H1 (cell line): ENCODE measurements at regions not wholly inside any gene's neighbourhood (a gene's known extent, or its start where the extent isn't known, plus 50 kb on each side); places are given as distances from the start of the nearest gene placed in this dataset.

Source experiments
- CTCF ChIA-PET: fragments of 300-600 bp; sonication (Branson Sonifier 250); formaldehyde crosslinking; loops from one replicate; lab custom pipeline; 2021; ENCODE audit not compliant: partially characterized antibody; lab: Charles Lee
- POLR2A ChIA-PET: fragments of 300-600 bp; sonication (Branson Sonifier 250); formaldehyde crosslinking; loops from one replicate; lab custom pipeline; 2021; ENCODE audit warnings: inconsistent platforms; ENCODE audit not compliant: partially characterized antibody; lab: Charles Lee
- DNase-seq, 2 experiments: peaks; one replicate each; pipeline versions ENCODE4 v3.0.0 to v3.0.0-alpha.2; 2010 to 2022; ENCODE audit warnings: low spot score in 2 of 2, low read depth in 1 of 2, mixed read lengths in 1 of 2
- FAIRE-seq: peaks from 2 replicates; lab custom pipeline; 2011; peaks lifted over from hg19 to GRCh38; lab: Jason Lieb, UNC
- H2AFZ ChIP-seq: 2 replicates; pipeline ENCODE4 v1.8.1; 2012; ENCODE audit warnings: low read length, inconsistent platforms
- H2AK5ac ChIP-seq: 2 replicates; pipeline ENCODE4 v1.6.1; 2013; ENCODE audit warnings: low read depth, low read length
- H2BK120ac ChIP-seq: replicated peaks from 2 replicates; pipeline ENCODE3; 2013; ENCODE audit warnings: low read depth, low read length, inconsistent platforms
- H2BK12ac ChIP-seq: 2 replicates; pipeline ENCODE4 v1.6.1; 2013; ENCODE audit warnings: low read depth, low read length
- H2BK15ac ChIP-seq: 2 replicates; pipeline ENCODE4 v1.6.1; 2013; ENCODE audit warnings: low read length
- H2BK20ac ChIP-seq: 2 replicates; pipeline ENCODE4 v1.6.1; 2013; ENCODE audit warnings: low read length
- H2BK5ac ChIP-seq: 2 replicates; pipeline ENCODE4 v1.6.1; 2013; ENCODE audit warnings: low read depth, low read length
- H3K14ac ChIP-seq: 2 replicates; pipeline ENCODE4 v1.6.1; 2013; ENCODE audit warnings: inconsistent platforms; ENCODE audit not compliant: insufficient read length
- H3K18ac ChIP-seq: 2 replicates; pipeline ENCODE4 v1.6.1; 2013; ENCODE audit warnings: low read length; ENCODE audit errors: extremely low read depth
- H3K23ac ChIP-seq: 2 replicates; pipeline ENCODE4 v1.6.1; 2013; ENCODE audit warnings: inconsistent platforms; ENCODE audit not compliant: insufficient read length
- H3K23me2 ChIP-seq: 2 replicates; pipeline ENCODE4 v1.6.1; 2013; ENCODE audit warnings: low read depth, low read length
- H3K27ac ChIP-seq: 2 replicates; pipeline ENCODE4 v1.6.1; 2011; ENCODE audit warnings: low read depth, low read length, inconsistent platforms
- H3K27me3 ChIP-seq, 4 experiments: replicated peaks in 1 of 4; 1 replicate in 1 of 4; 2 replicates in 3 of 4; pipeline versions ENCODE4 v1.6.1 to v1.8.1; 2011 to 2013; ENCODE audit warnings: low read length in 3 of 4, mild to moderate bottlenecking in 3 of 4, inconsistent platforms in 2 of 4, mixed read lengths in 2 of 4, moderate library complexity in 1 of 4; ENCODE audit not compliant: control insufficient read depth in 3 of 4, insufficient read depth in 3 of 4; ENCODE audit errors: extremely low read depth in 1 of 4
- H3K36me3 ChIP-seq, 4 experiments: 2 replicates each; pipeline versions ENCODE4 v1.6.1 to v1.8.1; 2011 to 2013; ENCODE audit warnings: mild to moderate bottlenecking in 4 of 4, low read length in 3 of 4, moderate library complexity in 2 of 4, control low read depth in 1 of 4, inconsistent platforms in 1 of 4; ENCODE audit not compliant: insufficient read depth in 4 of 4, control insufficient read depth in 2 of 4
- H3K4ac ChIP-seq: replicated peaks from 2 replicates; pipeline ENCODE3; 2013; ENCODE audit warnings: low read length, low read depth, mixed read lengths, inconsistent platforms; ENCODE audit not compliant: insufficient read length
- H3K4me1 ChIP-seq, 4 experiments: replicated peaks in 1 of 4; 1 replicate in 1 of 4; 2 replicates in 3 of 4; pipeline versions ENCODE4 v1.6.1 to v1.8.1; 2011 to 2013; ENCODE audit warnings: low read length in 3 of 4, inconsistent platforms in 2 of 4, mixed read lengths in 1 of 4; ENCODE audit not compliant: insufficient read depth in 4 of 4, control insufficient read depth in 3 of 4
- H3K4me2 ChIP-seq, 2 experiments: 2 replicates each; pipeline versions ENCODE4 v1.6.1 to v1.8.1; 2011 to 2013; ENCODE audit warnings: low read depth in 2 of 2, low read length in 2 of 2, control low read depth in 1 of 2, inconsistent platforms in 1 of 2, mild to moderate bottlenecking in 1 of 2; ENCODE audit not compliant: insufficient read depth in 1 of 2
- H3K4me3 ChIP-seq, 4 experiments: fragments of 200-600, 300-600 bp in 1 of 4; sonication (generic), shearing (Covaris generic), sonication (Bioruptor Twin) in 1 of 4; 2 replicates each; pipeline versions ENCODE4 v1.5.1 to v1.8.1; 2011 to 2016; ENCODE audit warnings: low read length in 4 of 4, low read depth in 3 of 4, control low read depth in 2 of 4, inconsistent platforms in 2 of 4, mild to moderate bottlenecking in 2 of 4, mixed read lengths in 1 of 4, moderate library complexity in 1 of 4; ENCODE audit not compliant: insufficient read depth in 2 of 4; ENCODE audit errors: extremely low read depth in 1 of 4
- H3K56ac ChIP-seq: replicated peaks from 2 replicates; pipeline ENCODE3; 2013; ENCODE audit warnings: low read depth, mild to moderate bottlenecking, mixed read lengths, low read length, inconsistent platforms; ENCODE audit not compliant: insufficient read length
- H3K79me1 ChIP-seq: 2 replicates; pipeline ENCODE4 v1.6.1; 2013; ENCODE audit warnings: low read depth, low read length, control low read depth
- H3K79me2 ChIP-seq, 2 experiments: 2 replicates each; pipeline versions ENCODE4 v1.6.1 to v1.8.1; 2012 to 2013; ENCODE audit warnings: low read length in 2 of 2, mild to moderate bottlenecking in 2 of 2, inconsistent platforms in 1 of 2; ENCODE audit not compliant: insufficient read depth in 2 of 2, control insufficient read depth in 1 of 2
- H3K9ac ChIP-seq, 4 experiments: replicated peaks in 1 of 4; 1 replicate in 1 of 4; 2 replicates in 3 of 4; pipeline versions ENCODE4 v1.6.1 to v1.8.1; 2011 to 2013; ENCODE audit warnings: low read depth in 3 of 4, low read length in 3 of 4, control low read depth in 2 of 4, mild to moderate bottlenecking in 2 of 4, moderate library complexity in 2 of 4, inconsistent platforms in 1 of 4; ENCODE audit errors: extremely low read depth in 1 of 4
- H3K9me3 ChIP-seq, 2 experiments: 2 replicates each; pipeline versions ENCODE4 v1.6.1 to v1.8.1; 2012 to 2013; ENCODE audit warnings: mild to moderate bottlenecking in 2 of 2, moderate library complexity in 2 of 2, control low read depth in 1 of 2, inconsistent platforms in 1 of 2, low read depth in 1 of 2, low read length in 1 of 2, mixed read lengths in 1 of 2; ENCODE audit not compliant: insufficient read depth in 2 of 2
- H4K20me1 ChIP-seq, 2 experiments: replicated peaks in 1 of 2; 2 replicates each; pipeline versions ENCODE3 to v1.8.1; 2011 to 2013; ENCODE audit warnings: inconsistent platforms in 2 of 2, low read length in 2 of 2, mild to moderate bottlenecking in 1 of 2; ENCODE audit not compliant: insufficient read depth in 2 of 2, control insufficient read depth in 1 of 2
- H4K5ac ChIP-seq: 2 replicates; pipeline ENCODE4 v1.6.1; 2013; ENCODE audit warnings: low read length, low read depth, mixed read lengths, inconsistent platforms; ENCODE audit not compliant: insufficient read length
- H4K8ac ChIP-seq: 2 replicates; pipeline ENCODE4 v1.8.0; 2013; ENCODE audit warnings: mild to moderate bottlenecking, moderate library complexity, low read length, inconsistent platforms; ENCODE audit not compliant: insufficient read depth; ENCODE audit errors: extremely low read depth
- H4K91ac ChIP-seq: replicated peaks from 2 replicates; pipeline ENCODE3; 2013; ENCODE audit warnings: low read length, mixed read lengths, inconsistent platforms; ENCODE audit not compliant: insufficient read length
- CHD1 ChIP-seq: IDR thresholded peaks from 2 replicates; pipeline ENCODE4 v1.6.1; 2012; ENCODE audit warnings: low read depth, low read length, improper control_type of control experiment
- EGR1 ChIP-seq: IDR thresholded peaks from 2 replicates; pipeline ENCODE4 v1.6.1; 2011; ENCODE audit warnings: low read depth, low read length, borderline replicate concordance
- KDM1A ChIP-seq: fragments of 200-600, 300-600 bp; sonication (generic); IDR thresholded peaks from 2 replicates; pipeline ENCODE4 v1.7.1; 2016; ENCODE audit warnings: mild to moderate bottlenecking, low read length, borderline replicate concordance
- KDM5A ChIP-seq: fragments of 200-600 bp; IDR thresholded peaks from 2 replicates; pipeline ENCODE4 v1.7.1; 2012; ENCODE audit warnings: mild to moderate bottlenecking, low read length, inconsistent platforms, mixed read lengths
- MAFK ChIP-seq: IDR thresholded peaks from 2 replicates; pipeline ENCODE4 v1.6.1; 2012; ENCODE audit warnings: low read depth, mild to moderate bottlenecking, improper control_type of control experiment, low read length
- NRF1 ChIP-seq: IDR thresholded peaks from 2 replicates; pipeline ENCODE4 v1.6.1; 2011; ENCODE audit warnings: mild to moderate bottlenecking, low read depth, low read length, improper control_type of control experiment
- RFX5 ChIP-seq: IDR thresholded peaks from 2 replicates; pipeline ENCODE4 v1.6.1; 2011; ENCODE audit warnings: low read depth, low read length, improper control_type of control experiment, borderline replicate concordance
- SIX5 ChIP-seq: IDR thresholded peaks from 2 replicates; pipeline ENCODE4 v1.6.1; 2011; ENCODE audit warnings: mild to moderate bottlenecking, low read depth, low read length
- TBP ChIP-seq: IDR thresholded peaks from 2 replicates; pipeline ENCODE4 v1.6.1; 2011; ENCODE audit warnings: low read depth, low read length, improper control_type of control experiment
- TCF12 ChIP-seq: IDR thresholded peaks from 2 replicates; pipeline ENCODE4 v1.6.1; 2011; ENCODE audit warnings: low read depth, mild to moderate bottlenecking, low read length
- USF2 ChIP-seq: IDR thresholded peaks from 2 replicates; pipeline ENCODE4 v1.6.1; 2011; ENCODE audit warnings: low read length, improper control_type of control experiment
- YY1 ChIP-seq: IDR thresholded peaks from 2 replicates; pipeline ENCODE4 v1.6.1; 2011; ENCODE audit warnings: low read depth, mild to moderate bottlenecking, low read length
- WGBS, 2 experiments: shearing (Covaris generic) in 1 of 2; methylation state at CpG; one replicate each; pipeline versions ENCODE4 v1.1.6 to v1.1.7; 2013 to 2015; ENCODE audit warnings: low lambda C conversion rate in 2 of 2, mixed read lengths in 2 of 2, inconsistent platforms in 1 of 2, low coverage in 1 of 2, missing lambda C conversion rate in 1 of 2; ENCODE audit not compliant: insufficient replicate concordance in 2 of 2, insufficient coverage in 1 of 2, insufficient read length in 1 of 2; ENCODE audit errors: extremely low coverage in 1 of 2, missing lambda C conversion rate in 1 of 2; 5-methylcytosine and 5-hydroxymethylcytosine counted together

- WGBS, 2 experiments: 92% methylated on average over 3 of the region's 3 CpGs; no CpG with 5 or more reads in 1 of the 2 experiments
- Histone ChIP-seq H3K23ac (no peak overlapping the region), H4K8ac (no peak overlapping the region), H3K14ac (no peak overlapping the region), H2AK5ac (no peak overlapping the region), H3K18ac (no peak overlapping the region), H3K79me2 (no peaks in the 10 kb centered on the region), H2BK20ac (no peak overlapping the region), H3K9ac (no peak overlapping the region), H3K56ac (no peak overlapping the region), H2BK5ac (no peak overlapping the region), H3K4me2 (no peak overlapping the region), H3K4me1 (no peaks in the 10 kb centered on the region), H4K5ac (no peak overlapping the region), H3K79me1 (no peaks in the 10 kb centered on the region), H3K4me3 (no peak overlapping the region), H3K23me2 (peaks cover 2% of the 10 kb centered on the region; the same call in 1 of the 2 replicates), H3K27me3 (peaks cover 0 to 2% (median 0%) of the 10 kb centered on the region in 4 experiments; a peak in 1 of 7 replicates), H2BK120ac (no peak overlapping the region), H2BK12ac (no peak overlapping the region), H4K91ac (no peak overlapping the region), H2AFZ (no peak overlapping the region), H4K20me1 (no peaks in the 10 kb centered on the region), H3K4ac (no peak overlapping the region), H2BK15ac (no peak overlapping the region), H3K27ac (no peak overlapping the region), H3K36me3 (no peaks in the 10 kb centered on the region), H3K9me3 (no peaks in the 10 kb centered on the region)
- ChIA-PET POLR2A (no interaction called here), CTCF (interaction anchor here (0.9 to 9.3 kb wide), 9 partner anchors 9 to 278 kb away, joined by 3 to 201 read pairs (median 14); no protein-coding TSS in a partner anchor)
- FAIRE-seq: no peak
- no peak for DNase-seq
- TF ChIP-seq TCF12 (no peak), SIX5 (no peak), KDM1A (no peak), NRF1 (no peak), YY1 (peak; percentile 87), EGR1 (no peak), TBP (no peak), KDM5A (no peak), CHD1 (no peak), USF2 (no peak), MAFK (no peak), RFX5 (no peak)
Observed at GRCh38 chr11:36711104-36711825, 113.2 kb upstream of the RAG2 start.
